BLaER1 treated with 17β-estradiol and CSF1 and Interleukin-3, amounts not matched to agents 10 nM and 100 nM (cell line): ENCODE measurements at regions not wholly inside any gene's neighbourhood (a gene's known extent, or its start where the extent isn't known, plus 50 kb on each side); places are given as distances from the start of the nearest gene placed in this dataset.
A peak's percentile ranks its signal among the peaks of the same experiment; 100 is the strongest.
"Not testable (repeated sequence)": the region's sequence is repeated elsewhere in the genome, so short reads cannot be mapped to it uniquely, and the experiment has no call there.

ENCODE experiments used
- H3K27ac ChIP-seq, 11 experiments: shearing (Covaris generic); formaldehyde crosslinking; 2 replicates each; pipeline ENCODE4 v1.8.1; 2022
- H3K27me3 ChIP-seq, 11 experiments: shearing (Covaris generic); formaldehyde crosslinking; 2 replicates each; pipeline ENCODE4 v1.8.1; 2022
- H3K36me3 ChIP-seq, 11 experiments: shearing (Covaris generic); formaldehyde crosslinking; 2 replicates each; pipeline ENCODE4 v1.8.1; 2022
- H3K4me1 ChIP-seq, 10 experiments: shearing (Covaris generic); formaldehyde crosslinking; 2 replicates each; pipeline ENCODE4 v1.8.1; 2022
- H3K4me2 ChIP-seq, 11 experiments: shearing (Covaris generic); formaldehyde crosslinking; 2 replicates each; pipeline ENCODE4 v1.8.1; 2022
- H3K4me3 ChIP-seq, 10 experiments: shearing (Covaris generic); formaldehyde crosslinking; 2 replicates each; pipeline ENCODE4 v1.8.1; 2022
- H3K9ac ChIP-seq, 11 experiments: shearing (Covaris generic); formaldehyde crosslinking; 2 replicates each; pipeline ENCODE4 v1.8.1; 2022
- H3K9me3 ChIP-seq, 11 experiments: shearing (Covaris generic); formaldehyde crosslinking; replicated peaks in 1 of 11; 2 replicates each; pipeline ENCODE4 v1.8.1; 2022
- H4K20me1 ChIP-seq, 11 experiments: shearing (Covaris generic); formaldehyde crosslinking; 2 replicates each; pipeline ENCODE4 v1.8.1; 2022
- Cebpa-rat ChIP-seq, 11 experiments: shearing (Covaris generic); IDR thresholded peaks; 2 replicates each; pipeline ENCODE4 v1.8.1; 2022

- TF ChIP-seq Cebpa-rat (IDR thresholded peaks at IDR 0.05): no peak
- H3K27ac ChIP-seq: no peak overlapping the region
- H3K36me3 ChIP-seq: no peaks in the 10 kb centered on the region
- H3K4me3 ChIP-seq: no peak overlapping the region
- peaks cover 3 to 20% (median 16%) of the 10 kb centered on the region in 11 experiments; a peak in 12 of 22 replicates for H3K9me3 ChIP-seq
- H3K4me2 ChIP-seq: no peak overlapping the region
- H3K4me1 ChIP-seq: peaks cover 11 to 17% (median 15%) of the 10 kb centered on the region in 10 experiments
- H3K27me3 ChIP-seq: no peaks in the 10 kb centered on the region
- no peaks in the 10 kb centered on the region for H4K20me1 ChIP-seq
- H3K9ac ChIP-seq: no peak overlapping the region
Measured at GRCh38 chrX:46184749-46185148, 360.5 kb downstream of the ZNF674 start.

DNA sequence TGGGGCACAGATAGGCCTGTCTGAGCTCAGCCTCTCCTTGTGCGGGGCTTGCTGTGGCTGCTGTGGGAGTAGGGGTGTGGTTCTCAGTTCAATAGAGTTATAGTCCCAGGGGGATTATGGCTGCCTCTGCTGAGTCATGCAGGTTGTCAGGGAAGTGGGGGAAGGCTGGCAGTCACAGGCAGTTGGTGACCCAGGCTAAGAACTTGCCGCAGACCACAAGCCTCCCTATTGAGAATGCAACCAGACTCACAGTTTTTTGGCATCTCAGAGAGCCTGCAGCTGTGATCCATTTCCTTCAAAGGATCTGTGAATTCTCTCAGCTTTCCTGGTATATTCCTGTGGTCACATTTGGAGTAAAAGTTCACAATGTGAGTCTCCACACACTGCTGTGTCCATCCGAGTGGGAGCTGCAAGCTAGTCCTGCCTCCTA, 364.9 kb downstream of the ZNF674 start:
- Histone ChIP-seq H3K27ac (peak overlapping the region in 8 of 11 experiments; percentile 51 to 80 (median 65); a peak in 16 of 22 replicates), H3K9ac (peak overlapping the region in 5 of 11 experiments; percentile 29 to 56 (median 44); a peak in 6 of 22 replicates), H3K4me1 (peaks cover 11 to 28% (median 23%) of the 10 kb centered on the region in 10 experiments), H3K36me3 (no peaks in the 10 kb centered on the region), H3K27me3 (no peaks in the 10 kb centered on the region), H4K20me1 (no peaks in the 10 kb centered on the region), H3K4me2 (peak overlapping the region; percentile 43 to 86 (median 72)), H3K9me3 (peaks cover 0 to 9% (median 4%) of the 10 kb centered on the region in 11 experiments; a peak in 6 of 22 replicates), H3K4me3 (no peak overlapping the region)
- no peak for TF ChIP-seq Cebpa-rat (IDR thresholded peaks at IDR 0.05)

DNA sequence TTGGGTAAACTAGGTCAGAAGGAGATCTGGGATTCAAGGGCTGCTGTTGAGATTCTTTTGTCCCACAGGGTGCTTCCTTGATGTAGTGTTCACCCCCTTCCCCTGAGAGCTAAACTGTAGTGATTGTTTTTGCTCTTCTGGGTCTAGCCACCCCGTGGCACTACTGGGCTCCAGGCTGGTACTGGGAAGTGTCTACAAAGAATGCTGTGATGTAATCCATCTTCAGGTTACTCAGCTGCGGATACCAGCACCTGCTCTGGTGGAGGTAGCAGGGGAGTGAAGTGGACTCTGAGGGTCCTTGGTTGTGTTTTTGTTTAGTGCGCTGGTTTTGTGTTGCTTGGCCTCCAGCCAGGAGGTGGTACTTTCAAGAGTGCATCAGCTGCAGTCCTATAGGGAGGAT, 365.5 kb downstream of the ZNF674 start:
- no peaks in the 10 kb centered on the region for H4K20me1 ChIP-seq
- no peak for TF ChIP-seq Cebpa-rat (IDR thresholded peaks at IDR 0.05)
- H3K27me3 ChIP-seq: no peaks in the 10 kb centered on the region
- H3K4me2 ChIP-seq: peak overlapping the region; percentile 43 to 86 (median 72)
- H3K27ac ChIP-seq: peak overlapping the region in 8 of 11 experiments; percentile 51 to 80 (median 65); a peak in 16 of 22 replicates
- H3K4me1 ChIP-seq: peaks cover 11 to 28% (median 23%) of the 10 kb centered on the region in 10 experiments
- H3K9ac ChIP-seq: peak overlapping the region in 5 of 11 experiments; percentile 29 to 56 (median 44); a peak in 6 of 22 replicates
- peaks cover 0 to 11% (median 4%) of the 10 kb centered on the region in 11 experiments; a peak in 6 of 22 replicates for H3K9me3 ChIP-seq
- no peaks in the 10 kb centered on the region for H3K36me3 ChIP-seq
- H3K4me3 ChIP-seq: no peak overlapping the region

GRCh38 chrX:46178763-46179162, 366.5 kb downstream of the ZNF674 start:
- Histone ChIP-seq H3K4me3 (no peak overlapping the region), H4K20me1 (no peaks in the 10 kb centered on the region)
- TF ChIP-seq Cebpa-rat (IDR thresholded peaks at IDR 0.05): no peak

DNA sequence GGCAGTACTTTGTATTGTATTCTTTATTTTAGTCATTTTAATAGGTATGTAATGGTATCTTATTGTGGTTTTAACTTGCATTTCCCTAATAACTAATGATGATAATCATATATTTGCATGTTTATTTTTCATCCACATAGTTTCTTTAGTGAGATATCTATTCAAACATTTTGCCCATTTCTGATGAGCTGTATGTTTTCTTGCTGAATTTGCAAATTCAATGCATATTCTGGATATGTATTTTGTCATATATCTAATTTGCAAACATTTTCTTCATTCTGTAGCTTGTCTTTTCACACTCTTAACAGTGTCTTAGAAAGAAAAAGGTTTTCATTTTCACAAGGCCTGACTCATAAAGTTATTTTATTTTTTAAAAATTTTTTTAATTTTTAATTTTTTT, 372.1 kb downstream of the ZNF674 start:
- H3K9ac ChIP-seq: no peak overlapping the region
- no peak overlapping the region for H3K4me3 ChIP-seq
- H4K20me1 ChIP-seq: no peaks in the 10 kb centered on the region
- H3K36me3 ChIP-seq: no peaks in the 10 kb centered on the region
- H3K27me3 ChIP-seq: no peaks in the 10 kb centered on the region
- no peak overlapping the region for H3K4me2 ChIP-seq
- peaks cover 0 to 33% (median 9%) of the 10 kb centered on the region in 11 experiments; a peak in 10 of 22 replicates for H3K9me3 ChIP-seq
- no peaks in the 10 kb centered on the region for H3K4me1 ChIP-seq
- H3K27ac ChIP-seq: no peak overlapping the region
- no peak for TF ChIP-seq Cebpa-rat (IDR thresholded peaks at IDR 0.05)

More at GRCh38 chrX:46178763-46179162, 366.5 kb downstream of the ZNF674 start:
- Histone ChIP-seq H3K4me2 (peak overlapping the region in 4 of 11 experiments; percentile 12 to 80 (median 48); a peak in 2 of 22 replicates), H3K36me3 (no peaks in the 10 kb centered on the region), H3K27me3 (no peaks in the 10 kb centered on the region), H3K4me1 (peaks cover 11 to 28% (median 23%) of the 10 kb centered on the region in 10 experiments), H3K9ac (no peak overlapping the region), H3K27ac (0 out of 22 replicates have a peak overlapping the region, but pooled peaks of 1 of the 11 experiments have one; percentile 37), H3K9me3 (peaks cover 3 to 20% (median 4%) of the 10 kb centered on the region in 11 experiments; a peak in 7 of 22 replicates)

DNA sequence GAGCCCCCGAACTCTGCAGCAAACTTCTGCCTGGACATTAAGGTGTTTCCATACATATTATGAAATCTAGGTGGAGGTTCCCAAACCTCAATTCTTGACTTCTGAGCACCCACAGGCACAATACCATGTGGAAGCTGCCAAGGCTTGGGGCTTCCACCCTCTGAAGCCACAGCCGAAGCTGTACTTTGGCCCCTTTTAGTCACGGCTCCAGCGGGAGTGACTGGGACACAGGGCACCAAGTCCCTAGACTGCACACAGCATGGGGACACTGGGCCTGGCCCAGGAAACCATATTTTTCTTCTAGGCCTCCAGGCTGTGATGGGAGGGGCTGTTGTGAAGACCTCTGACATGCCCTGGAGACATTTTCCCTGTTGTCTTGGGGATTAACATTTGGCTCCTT, 373.8 kb downstream of the ZNF674 start:
- H3K9ac ChIP-seq, H3K4me3 ChIP-seq, H3K36me3 ChIP-seq, H4K20me1 ChIP-seq, H3K27me3 ChIP-seq, H3K4me1 ChIP-seq, H3K4me2 ChIP-seq, H3K27ac ChIP-seq: not testable (repeated sequence)
- H3K9me3 ChIP-seq: peaks cover 0 to 33% (median 9%) of the 10 kb centered on the region in 11 experiments; a peak in 10 of 22 replicates

DNA sequence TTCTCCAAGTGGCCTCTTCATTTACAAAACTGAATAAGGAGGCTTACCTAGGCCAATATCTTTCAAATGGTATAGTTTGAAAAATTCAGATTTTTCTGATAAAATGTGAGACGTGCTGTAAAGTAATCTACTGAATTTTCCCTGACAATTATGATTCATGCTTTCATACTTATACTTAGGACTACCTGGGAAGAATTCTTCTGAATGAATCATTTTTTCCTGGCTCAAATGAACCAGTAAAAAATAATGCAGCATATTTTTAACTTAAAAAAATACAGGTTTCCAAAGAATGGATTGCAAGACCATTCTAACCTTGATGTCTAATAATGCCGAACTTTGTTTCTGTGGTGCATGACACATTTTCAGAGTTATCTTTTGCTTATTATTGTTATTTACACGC, 375.4 kb downstream of the ZNF674 start:
- Histone ChIP-seq H3K9ac (no peak overlapping the region), H4K20me1 (no peaks in the 10 kb centered on the region), H3K4me3 (no peak overlapping the region), H3K36me3 (no peaks in the 10 kb centered on the region), H3K4me1 (no peaks in the 10 kb centered on the region), H3K4me2 (no peak overlapping the region), H3K27ac (no peak overlapping the region), H3K9me3 (peaks cover 0 to 23% (median 7%) of the 10 kb centered on the region in 11 experiments; a peak in 10 of 22 replicates), H3K27me3 (no peaks in the 10 kb centered on the region)
- no peak for TF ChIP-seq Cebpa-rat (IDR thresholded peaks at IDR 0.05)

- Histone ChIP-seq H3K27me3 (no peaks in the 10 kb centered on the region), H4K20me1 (no peaks in the 10 kb centered on the region), H3K36me3 (no peaks in the 10 kb centered on the region), H3K4me2 (no peak overlapping the region), H3K9me3 (peaks cover 0 to 20% (median 7%) of the 10 kb centered on the region in 11 experiments; a peak in 9 of 22 replicates), H3K9ac (no peak overlapping the region), H3K27ac (no peak overlapping the region), H3K4me1 (no peaks in the 10 kb centered on the region), H3K4me3 (no peak overlapping the region)
- no peak for TF ChIP-seq Cebpa-rat (IDR thresholded peaks at IDR 0.05)
Measured at GRCh38 chrX:46168254-46168653, 377.0 kb downstream of the ZNF674 start.

- Histone ChIP-seq H3K9me3 (peaks cover 0 to 4% (median 0%) of the 10 kb centered on the region in 11 experiments; a peak in 3 of 22 replicates), H3K27me3 (no peaks in the 10 kb centered on the region), H4K20me1 (no peaks in the 10 kb centered on the region), H3K27ac (no peak overlapping the region), H3K36me3 (no peaks in the 10 kb centered on the region), H3K4me3 (no peak overlapping the region), H3K9ac (no peak overlapping the region), H3K4me2 (no peak overlapping the region), H3K4me1 (no peaks in the 10 kb centered on the region)
- TF ChIP-seq Cebpa-rat (IDR thresholded peaks at IDR 0.05): no peak
Measured at GRCh38 chrX:46165866-46166265, 379.4 kb downstream of the ZNF674 start.

DNA sequence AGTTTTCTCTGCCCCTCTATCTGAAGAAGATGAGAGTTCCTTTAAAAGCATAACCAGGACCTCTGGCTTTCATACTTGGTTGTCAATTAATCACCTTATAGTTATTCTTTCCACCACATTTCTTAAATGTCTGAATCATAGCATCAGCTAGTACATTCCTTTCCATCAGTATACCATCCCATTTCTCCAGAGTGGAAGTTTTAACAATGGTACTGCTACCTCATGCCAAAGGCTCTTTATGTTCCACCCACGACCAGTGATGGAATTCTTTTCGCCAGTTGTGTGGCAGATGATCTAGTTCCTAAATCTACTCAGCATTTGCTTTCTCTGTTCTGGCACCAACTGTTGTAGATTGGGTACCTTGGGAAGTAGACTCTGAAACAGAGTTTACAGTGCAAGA, 379.8 kb downstream of the ZNF674 start:
- no peak overlapping the region for H3K27ac ChIP-seq
- no peak for TF ChIP-seq Cebpa-rat (IDR thresholded peaks at IDR 0.05)
- H3K27me3 ChIP-seq: no peaks in the 10 kb centered on the region
- no peak overlapping the region for H3K4me2 ChIP-seq
- H4K20me1 ChIP-seq: no peaks in the 10 kb centered on the region
- no peak overlapping the region for H3K9ac ChIP-seq
- H3K9me3 ChIP-seq: peaks cover 0 to 2% (median 0%) of the 10 kb centered on the region in 11 experiments; a peak in 1 of 22 replicates
- no peak overlapping the region for H3K4me3 ChIP-seq
- H3K4me1 ChIP-seq: no peaks in the 10 kb centered on the region
- no peaks in the 10 kb centered on the region for H3K36me3 ChIP-seq
